GM18951 (cell line): ENCODE measurements at regions not wholly inside any gene's neighbourhood (a gene's known extent, or its start where the extent isn't known, plus 50 kb on each side); places are given as distances from the start of the nearest gene placed in this dataset.

Experiments used
- POLR2A ChIP-seq: IDR thresholded peaks from 4 replicates; pipeline ENCODE4 v1.6.1; 2011; ENCODE audit warnings: mild to moderate bottlenecking; ENCODE audit not compliant: insufficient read length, insufficient read depth; ENCODE audit errors: extremely low read depth
- in situ Hi-C: fragments of 300-500 bp; cut with MboI; formaldehyde crosslinking; loops from one replicate; pipeline ENCODE4 v1.12.0; 2022; ENCODE audit warnings: low sequenced_read_pairs, mixed read lengths, inconsistent platforms; ENCODE audit not compliant: unreplicated experiment

DNA sequence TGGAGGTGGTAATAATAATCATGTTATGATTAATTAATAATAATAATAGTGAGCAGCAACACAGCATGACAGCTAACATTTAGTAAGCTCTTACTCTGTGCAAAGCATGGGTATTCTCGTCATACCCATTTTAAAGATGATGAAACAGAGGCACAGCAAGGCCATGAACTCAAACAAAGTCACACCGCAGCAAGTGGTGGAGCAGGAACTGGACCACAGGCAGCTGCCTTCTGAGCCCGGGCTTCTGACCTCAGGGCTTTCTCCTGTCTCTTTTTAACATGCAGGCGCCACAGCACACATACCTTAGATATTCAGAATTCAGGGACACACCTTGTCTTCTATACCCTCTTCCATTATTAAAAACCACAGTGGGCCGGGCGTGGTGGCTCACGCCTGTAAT, 50.7 kb upstream of the SPATA12 start:
- in situ Hi-C loops: no loop called here
- TF ChIP-seq POLR2A: no peak

DNA sequence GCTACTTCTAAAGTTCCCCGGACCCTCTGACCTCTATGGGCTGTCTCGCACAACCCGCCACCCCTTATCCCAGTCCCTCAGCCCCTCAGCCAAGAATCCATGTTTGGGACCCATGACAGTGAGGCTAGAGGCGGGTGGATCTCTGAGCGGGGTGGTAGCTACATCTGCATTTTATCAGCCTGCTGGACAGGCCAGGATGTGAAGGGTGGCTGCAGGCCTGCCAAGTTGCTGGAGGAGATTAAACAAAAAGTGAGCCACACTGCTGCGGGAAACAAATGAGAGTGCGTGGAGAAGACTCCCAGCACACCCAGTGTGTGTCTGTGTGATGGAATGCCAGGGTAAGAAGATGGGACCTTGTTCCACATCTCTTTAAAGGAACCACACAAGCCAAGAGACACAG, 51.1 kb upstream of the SPATA12 start:
- in situ Hi-C loops: no loop called here
- no peak for TF ChIP-seq POLR2A

DNA sequence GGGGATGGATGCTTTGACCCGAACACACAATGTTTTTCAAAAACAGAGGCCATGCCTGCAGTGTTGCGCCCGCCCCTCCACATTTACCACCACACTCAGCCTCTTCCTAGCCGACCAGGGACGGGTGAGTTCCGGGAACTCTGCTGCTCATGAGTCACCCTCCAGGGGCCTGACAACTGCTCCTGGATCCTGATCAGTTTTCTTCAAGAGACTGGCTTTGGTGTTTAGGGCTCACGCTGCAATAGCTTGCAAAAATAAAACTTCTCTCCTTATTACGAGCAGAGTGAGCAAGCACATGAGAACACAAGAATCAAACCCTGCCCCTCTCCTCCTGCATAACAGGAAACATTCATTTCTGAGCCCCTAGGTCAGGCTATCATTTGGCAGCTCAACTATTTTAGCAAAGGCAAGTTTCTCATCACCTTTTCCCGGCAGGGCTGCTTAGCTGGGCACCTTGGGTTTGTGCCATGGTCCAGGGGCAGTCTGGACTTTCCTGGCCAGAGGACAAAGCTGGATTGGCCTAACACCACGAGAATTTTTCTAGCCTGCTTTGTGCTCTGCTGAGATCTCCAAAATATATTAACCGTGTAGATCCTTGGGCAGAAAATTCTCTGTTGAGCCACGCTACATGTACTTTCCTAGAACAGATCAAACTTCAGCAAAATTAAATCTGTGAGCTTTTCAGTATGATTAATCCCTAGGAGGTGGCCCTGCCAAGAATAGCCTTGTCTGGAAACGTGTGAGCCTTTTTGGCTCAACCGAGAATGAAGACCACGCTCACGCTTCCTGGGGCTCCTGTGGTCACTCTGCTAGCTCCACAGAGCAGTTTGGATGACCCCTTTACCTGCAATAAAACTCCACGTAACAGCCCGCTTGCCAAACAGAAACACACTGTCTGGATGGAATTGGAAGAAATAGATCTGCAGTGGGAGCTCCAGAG, 52.7 kb upstream of the SPATA12 start:
- in situ Hi-C loops: no loop called here

DNA sequence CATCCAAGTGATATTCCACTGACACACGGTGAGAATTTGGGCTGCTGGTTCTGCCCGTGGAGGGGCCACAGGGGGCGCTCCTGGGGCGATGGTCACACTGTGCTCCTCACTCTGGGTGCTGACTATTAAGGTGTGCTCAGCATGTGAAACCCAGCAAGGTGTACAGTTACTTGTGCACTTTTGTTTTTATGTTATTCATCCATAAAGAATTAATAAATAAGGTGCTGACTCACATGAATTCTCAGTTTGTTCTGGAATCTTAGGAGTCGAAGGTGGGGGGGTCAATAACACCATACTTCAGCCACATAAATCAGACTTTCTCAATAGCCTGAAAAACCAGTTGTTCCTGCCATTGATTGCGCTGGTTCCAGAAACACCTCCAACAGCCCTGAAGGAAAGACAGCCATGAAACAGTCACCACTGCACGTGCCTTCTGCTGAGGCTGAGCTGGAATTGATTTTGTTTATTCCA, 53.5 kb upstream of the SPATA12 start:
- in situ Hi-C loops: no loop called here
- no peak for TF ChIP-seq POLR2A

More for the DNA sequence above, 52.7 kb upstream of the SPATA12 start:
- no peak for TF ChIP-seq POLR2A

DNA sequence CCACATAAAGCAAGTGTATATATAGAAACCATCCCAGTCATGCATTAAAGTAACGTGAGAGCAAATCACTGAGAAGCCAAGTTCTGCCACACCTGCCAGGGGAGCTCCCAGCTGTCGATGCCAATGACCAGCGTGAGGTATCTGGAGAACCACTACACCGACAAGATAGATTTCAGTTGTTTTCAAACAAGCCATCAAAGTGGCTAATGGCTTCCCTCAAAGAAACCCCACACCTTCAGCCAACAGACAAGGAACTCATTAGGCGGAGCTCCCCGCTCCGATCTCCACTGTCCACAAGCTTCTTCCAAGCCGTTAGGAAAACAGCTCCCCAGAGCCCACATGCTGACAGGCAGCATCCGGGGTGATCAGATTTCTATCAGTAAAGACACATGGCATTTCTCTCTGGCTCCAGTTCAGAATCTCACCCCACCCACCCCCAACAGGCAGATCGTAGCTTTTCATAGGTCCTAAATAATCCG, 54.2 kb upstream of the SPATA12 start:
- TF ChIP-seq POLR2A: no peak
- in situ Hi-C loops: no loop called here

DNA sequence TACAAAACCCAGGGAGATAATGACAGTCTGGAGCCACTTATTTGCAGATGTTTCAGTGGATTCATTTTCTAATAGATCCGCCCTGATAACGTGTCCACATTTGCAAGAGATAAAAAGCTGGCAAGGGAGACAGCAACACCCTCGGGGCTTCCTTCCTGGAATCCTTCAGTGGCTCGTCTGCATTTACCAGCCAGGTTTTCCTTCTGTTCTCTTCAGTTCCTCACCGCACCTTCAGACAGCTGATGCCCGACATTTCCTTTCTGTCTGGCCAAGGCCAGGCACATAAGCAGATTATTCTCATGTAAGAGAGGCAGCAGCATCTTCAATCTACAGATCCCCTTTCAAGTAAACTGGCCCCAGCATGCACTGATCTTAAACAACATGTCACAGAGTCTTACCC, 56.2 kb upstream of the SPATA12 start:
- no peak for TF ChIP-seq POLR2A
- in situ Hi-C loops: no loop called here

DNA sequence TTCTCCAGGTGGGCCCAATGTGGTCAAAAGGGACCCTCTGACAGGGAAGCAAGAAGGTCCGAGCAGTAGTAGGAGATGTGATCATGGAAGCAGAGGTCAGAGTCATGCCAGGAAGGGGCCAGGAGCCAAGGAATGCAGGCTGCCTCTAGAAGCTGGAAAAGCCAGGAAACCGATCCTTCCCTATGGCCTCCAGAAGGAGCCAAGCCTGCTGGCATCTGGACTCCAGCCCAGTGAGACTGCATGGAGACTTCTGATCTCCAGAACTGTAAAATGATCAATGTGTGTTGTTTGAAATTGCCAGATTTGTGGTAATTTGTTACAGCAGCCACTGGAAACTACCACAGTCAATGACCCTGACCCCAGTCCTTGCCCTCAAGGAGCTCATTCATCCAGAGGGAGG, 56.8 kb upstream of the SPATA12 start:
- TF ChIP-seq POLR2A: no peak
- in situ Hi-C loops: no loop called here

DNA sequence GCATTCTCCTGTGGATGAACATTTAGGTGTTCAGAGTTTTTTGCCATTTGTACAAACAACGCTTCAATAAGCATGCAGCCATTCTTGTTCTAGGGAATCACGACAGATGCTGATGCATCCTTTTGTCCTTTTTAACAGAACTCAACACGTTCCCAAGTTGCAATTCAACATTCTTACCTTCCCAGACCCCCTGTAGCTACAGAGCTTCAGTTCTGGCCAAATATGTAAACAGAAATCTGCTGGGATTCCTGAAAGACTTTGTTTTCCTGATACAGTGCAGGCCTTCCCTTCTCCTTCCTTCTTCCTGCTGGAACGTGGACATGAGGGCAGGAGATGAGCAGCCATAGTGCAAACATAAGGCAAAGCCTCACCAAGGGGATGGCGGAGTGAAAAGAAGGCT, 59.1 kb upstream of the SPATA12 start:
- in situ Hi-C loops: no loop called here
- no peak for TF ChIP-seq POLR2A

DNA sequence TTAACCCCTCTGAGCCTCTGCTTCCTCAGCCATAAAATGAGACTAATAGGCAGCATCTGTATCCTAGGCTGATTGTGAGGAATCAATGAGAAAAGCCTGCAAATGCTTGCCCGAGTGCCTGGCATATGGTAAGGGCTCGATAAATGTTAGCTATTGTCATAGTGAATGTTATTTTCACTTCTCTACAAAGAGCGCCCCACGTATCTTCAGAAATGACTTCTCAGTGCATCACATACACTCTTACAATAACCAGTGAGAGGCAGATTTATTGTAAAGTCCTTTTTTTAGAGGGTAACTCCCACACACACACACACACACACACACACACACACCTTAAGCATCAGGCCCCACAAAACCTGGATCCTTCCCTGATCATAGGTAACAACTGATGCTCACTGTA, 60.5 kb upstream of the SPATA12 start:
- TF ChIP-seq POLR2A: no peak
- in situ Hi-C loops: no loop called here

DNA sequence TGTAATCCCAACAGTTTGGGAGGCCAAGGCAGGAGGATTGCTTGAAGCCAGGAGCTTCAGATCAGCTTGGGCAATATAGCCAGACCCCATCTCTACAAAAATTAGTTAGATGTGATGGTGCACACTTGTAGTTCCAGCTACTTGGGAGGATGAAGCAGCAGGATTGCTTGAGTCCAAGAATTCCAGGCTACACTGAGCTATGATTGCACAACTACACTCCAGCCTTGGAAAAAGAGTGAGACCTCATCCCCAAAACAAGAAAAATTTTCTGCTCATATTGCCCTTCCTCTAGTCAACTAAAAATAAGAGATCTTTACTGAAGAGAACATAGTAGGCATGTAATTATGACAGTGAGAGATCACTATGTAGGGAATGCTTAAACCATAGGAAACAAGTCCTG, 60.9 kb upstream of the SPATA12 start:
- TF ChIP-seq POLR2A: no peak

DNA sequence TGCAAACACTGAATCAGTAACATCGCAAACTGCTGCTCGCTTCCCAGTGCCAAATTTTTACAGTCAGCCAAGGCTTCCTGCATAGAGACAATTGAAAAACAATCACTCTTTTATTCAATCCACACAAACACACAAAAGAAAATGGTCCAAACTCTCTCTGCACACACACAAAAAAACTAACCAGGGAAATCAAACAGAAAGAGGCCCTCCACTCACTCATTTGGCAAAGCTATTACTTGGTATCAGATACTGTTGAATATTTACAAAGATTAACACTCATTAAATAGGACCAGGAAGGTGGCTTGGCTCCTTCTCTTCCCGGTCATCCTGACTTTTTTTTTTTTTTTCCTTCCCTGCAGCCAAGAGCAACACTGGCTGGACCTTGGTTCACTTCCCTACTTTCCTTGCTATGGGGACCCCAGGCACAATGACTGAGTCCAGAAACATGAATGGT, 62.4 kb upstream of the SPATA12 start:
- TF ChIP-seq POLR2A: no peak
- in situ Hi-C loops: no loop called here

More for the DNA sequence above, 60.9 kb upstream of the SPATA12 start:
- in situ Hi-C loops: no loop called here

DNA sequence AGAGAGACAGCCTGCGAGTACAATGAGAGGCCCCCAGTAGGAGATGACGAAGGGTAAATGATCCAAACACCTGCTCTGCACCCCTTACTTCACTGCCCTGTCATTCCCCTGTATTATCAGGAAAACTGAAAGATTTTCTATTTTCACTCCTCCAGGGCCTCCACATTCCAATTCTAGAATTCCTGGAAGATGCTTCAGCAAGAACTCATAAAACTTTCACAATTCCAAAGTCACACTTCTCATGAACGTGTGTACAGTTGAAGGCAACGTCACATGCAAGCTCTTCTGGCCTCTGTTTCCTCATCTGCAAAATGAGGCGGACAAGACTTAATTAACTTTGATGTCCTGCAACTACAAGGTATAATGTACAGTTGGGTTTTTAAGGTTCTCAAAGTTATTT, 62.8 kb upstream of the SPATA12 start:
- TF ChIP-seq POLR2A: no peak
- in situ Hi-C loops: no loop called here

DNA sequence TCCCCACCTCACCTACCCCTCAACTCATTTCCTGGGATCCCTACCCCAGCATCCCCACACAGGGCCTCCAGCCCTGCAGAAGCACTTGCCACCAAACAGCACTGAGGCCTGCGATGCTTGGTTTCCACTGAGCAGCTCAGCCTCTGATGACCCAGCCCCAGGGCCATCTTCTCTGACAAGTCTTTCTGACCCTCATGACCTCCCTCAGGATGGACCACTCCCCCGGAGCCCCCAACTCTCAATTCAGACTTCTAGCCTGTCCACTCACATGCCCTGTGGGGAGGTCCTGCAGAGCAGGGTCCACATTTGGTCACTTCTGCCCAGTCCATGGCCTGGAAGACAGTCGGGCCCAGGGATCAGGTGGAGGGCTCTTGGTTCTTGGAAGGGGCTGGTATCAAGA, 63.4 kb upstream of the SPATA12 start:
- no peak for TF ChIP-seq POLR2A
- in situ Hi-C loops: no loop called here

DNA sequence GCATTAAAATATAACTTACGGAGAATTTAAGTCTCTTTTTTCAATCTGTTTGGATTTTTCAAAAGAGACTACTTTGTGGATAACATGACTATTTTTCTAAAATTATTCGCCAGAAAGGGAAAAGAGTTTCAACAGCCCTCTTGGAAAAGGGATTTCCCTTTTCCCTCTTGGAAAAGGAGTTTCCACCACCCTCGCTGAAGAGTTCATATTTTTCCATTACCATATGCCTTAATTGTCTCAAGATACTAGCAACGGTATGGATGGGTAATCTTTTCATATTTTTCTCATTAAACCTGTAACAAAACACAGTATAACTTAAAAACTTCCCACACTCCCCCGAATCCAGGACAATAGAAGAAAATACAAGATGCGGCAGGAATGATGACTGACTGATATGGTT, 66.1 kb upstream of the SPATA12 start:
- TF ChIP-seq POLR2A: no peak
- in situ Hi-C loops: no loop called here

DNA sequence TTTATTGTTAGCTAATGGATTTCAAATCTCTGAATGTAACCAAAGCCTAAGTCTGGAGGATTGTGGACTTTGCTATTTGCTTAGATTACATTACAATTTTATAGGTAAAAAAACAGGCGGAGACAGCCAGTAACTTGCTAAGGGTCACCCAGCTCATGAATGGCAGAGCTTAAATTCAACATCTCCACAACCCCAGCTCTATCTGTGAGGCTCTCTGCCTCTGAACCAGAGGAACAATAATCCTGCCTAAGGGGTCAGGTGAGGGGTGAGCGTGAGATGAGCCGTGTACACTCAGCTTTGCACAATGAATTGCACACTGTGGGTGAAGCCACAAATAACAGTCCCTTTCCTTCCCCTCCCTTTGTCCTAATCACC, 69.8 kb upstream of the SPATA12 start:
- TF ChIP-seq POLR2A: no peak
- in situ Hi-C loops: no loop called here
